DOHH2 (cell line): ENCODE measurements at regions not wholly inside any gene's neighbourhood (a gene's known extent, or its start where the extent isn't known, plus 50 kb on each side); places are given as distances from the start of the nearest gene placed in this dataset.

Experiments
- H3F3A ChIP-seq: fragments of 200-600 bp; sonication (generic), shearing (Covaris generic); 2 replicates; pipeline ENCODE4 v1.6.0; 2016; ENCODE audit warnings: antibody characterized with exemption, mild to moderate bottlenecking; ENCODE audit not compliant: control insufficient read depth, insufficient read depth
- H3K27ac ChIP-seq: fragments of 200-600 bp; sonication (generic); 2 replicates; pipeline ENCODE4 v1.5.1; 2014; ENCODE audit warnings: low read depth, mild to moderate bottlenecking, low read length, moderate library complexity
- H3K27me3 ChIP-seq: fragments of 200-600 bp; sonication (generic); 2 replicates; pipeline ENCODE4 v1.6.1; 2014; ENCODE audit warnings: mild to moderate bottlenecking, low read length, mixed read lengths; ENCODE audit not compliant: control insufficient read depth
- H3K36me3 ChIP-seq: fragments of 200-600 bp; sonication (generic); 2 replicates; pipeline ENCODE4 v1.6.1; 2014; ENCODE audit warnings: mild to moderate bottlenecking, low read length, moderate library complexity, mixed read lengths; ENCODE audit not compliant: control insufficient read depth
- H3K4me1 ChIP-seq: fragments of 200-600 bp; sonication (generic); 2 replicates; pipeline ENCODE4 v1.6.1; 2014; ENCODE audit warnings: mild to moderate bottlenecking, low read length, mixed read lengths; ENCODE audit not compliant: control insufficient read depth
- H3K4me2 ChIP-seq: fragments of 200-600 bp; sonication (generic); 2 replicates; pipeline ENCODE4 v1.6.0; 2014; ENCODE audit warnings: mild to moderate bottlenecking, low read length, moderate library complexity
- H3K4me3 ChIP-seq: fragments of 200-600 bp; sonication (generic); 2 replicates; pipeline ENCODE4 v1.5.1; 2014; ENCODE audit warnings: mild to moderate bottlenecking, low read length, mixed read lengths
- H3K79me2 ChIP-seq: fragments of 200-600 bp; sonication (generic); 2 replicates; pipeline ENCODE4 v1.6.1; 2014; ENCODE audit warnings: mild to moderate bottlenecking, low read length, mixed read lengths; ENCODE audit not compliant: control insufficient read depth
- H3K9me2 ChIP-seq: fragments of 200-600 bp; sonication (generic); replicated peaks from 2 replicates; pipeline ENCODE4 v1.6.1; 2014; ENCODE audit warnings: mild to moderate bottlenecking, low read length, mixed read lengths; ENCODE audit not compliant: control insufficient read depth
- H3K9me3 ChIP-seq: fragments of 200-600 bp; sonication (generic); 2 replicates; pipeline ENCODE4 v1.6.1; 2014; ENCODE audit warnings: antibody characterized with exemption, low read length, mixed read lengths; ENCODE audit not compliant: control insufficient read depth, insufficient read depth
- H4K20me1 ChIP-seq: fragments of 200-600 bp; sonication (generic); 2 replicates; pipeline ENCODE4 v1.6.0; 2014; ENCODE audit warnings: low read depth, mild to moderate bottlenecking, antibody characterized with exemption, low read length, moderate library complexity; ENCODE audit not compliant: control insufficient read depth, insufficient read depth
- CTCF ChIP-seq: fragments of 200-600 bp; sonication (generic); IDR thresholded peaks from one replicate; pipeline ENCODE4 v1.5.1; 2014; ENCODE audit warnings: antibody characterized with exemption, mild to moderate bottlenecking, low read depth, low read length; ENCODE audit not compliant: poor library complexity, severe bottlenecking
- EZH2phosphoT487 ChIP-seq: fragments of 200-600 bp; sonication (generic); IDR thresholded peaks from 2 replicates; pipeline ENCODE4 v1.6.1; 2017; ENCODE audit warnings: borderline replicate concordance, mild to moderate bottlenecking, antibody characterized with exemption, low read length, moderate library complexity, mixed read lengths

- Histone ChIP-seq H3F3A (no peaks in the 10 kb centered on the region), H3K36me3 (no peaks in the 10 kb centered on the region), H3K4me3 (no peak overlapping the region), H3K27me3 (no peaks in the 10 kb centered on the region), H3K27ac (no peak overlapping the region), H4K20me1 (no peaks in the 10 kb centered on the region), H3K4me1 (no peaks in the 10 kb centered on the region), H3K79me2 (no peaks in the 10 kb centered on the region), H3K9me3 (no peaks in the 10 kb centered on the region), H3K4me2 (no peak overlapping the region), H3K9me2 (no peaks in the 10 kb centered on the region)
- TF ChIP-seq CTCF, result no peak
- no peak for TF ChIP-seq EZH2phosphoT487
Measured at GRCh38 chr9:115412656-115413055, 294.7 kb upstream of the TNC start.

- Histone ChIP-seq H3F3A (no peaks in the 10 kb centered on the region), H3K27me3 (no peaks in the 10 kb centered on the region), H3K79me2 (no peaks in the 10 kb centered on the region), H3K4me3 (no peak overlapping the region), H3K4me2 (no peak overlapping the region), H3K27ac (no peak overlapping the region), H3K4me1 (no peaks in the 10 kb centered on the region), H4K20me1 (no peaks in the 10 kb centered on the region), H3K9me2 (no peaks in the 10 kb centered on the region), H3K36me3 (no peaks in the 10 kb centered on the region), H3K9me3 (no peaks in the 10 kb centered on the region)
- no peak for TF ChIP-seq EZH2phosphoT487
- TF ChIP-seq CTCF, result no peak
Measured at GRCh38 chr9:115413304-115413703, 295.3 kb upstream of the TNC start.

GRCh38 chr9:115413766-115414382, 295.9 kb upstream of the TNC start:
- Histone ChIP-seq H3K4me1 (no peaks in the 10 kb centered on the region), H3K4me3 (no peak overlapping the region), H3K9me2 (no peaks in the 10 kb centered on the region), H3K4me2 (no peak overlapping the region), H4K20me1 (no peaks in the 10 kb centered on the region), H3K9me3 (no peaks in the 10 kb centered on the region), H3K36me3 (no peaks in the 10 kb centered on the region), H3F3A (no peaks in the 10 kb centered on the region), H3K27ac (no peak overlapping the region), H3K79me2 (no peaks in the 10 kb centered on the region), H3K27me3 (no peaks in the 10 kb centered on the region)
- TF ChIP-seq CTCF, result no peak
- TF ChIP-seq EZH2phosphoT487, result no peak

GRCh38 chr9:115414561-115414960, 296.6 kb upstream of the TNC start:
- Histone ChIP-seq H3K27me3 (no peaks in the 10 kb centered on the region), H4K20me1 (no peaks in the 10 kb centered on the region), H3F3A (no peaks in the 10 kb centered on the region), H3K79me2 (no peaks in the 10 kb centered on the region), H3K4me3 (no peak overlapping the region), H3K9me2 (no peaks in the 10 kb centered on the region), H3K36me3 (no peaks in the 10 kb centered on the region), H3K4me2 (no peak overlapping the region), H3K4me1 (no peaks in the 10 kb centered on the region), H3K9me3 (no peaks in the 10 kb centered on the region), H3K27ac (no peak overlapping the region)
- TF ChIP-seq EZH2phosphoT487 (no peak), CTCF (no peak)
